ENCODE measurements at regions not wholly inside any gene's neighbourhood (a gene's known extent, or its start where the extent isn't known, plus 50 kb on each side); places are given as distances from the start of the nearest gene placed in this dataset.

GRCh38 chr12:60162988-60163720, 567.3 kb downstream of the SLC16A7 start:
- TF ChIP-seq POLR2AphosphoS5 (IDR thresholded peaks at IDR 0.05; ENCODE audit: low read depth, low read length) (no peak), POLR2A (IDR thresholded peaks at IDR 0.05; ENCODE audit: low read depth, low read length) (no peak), TAF1 (IDR thresholded peaks at IDR 0.05; ENCODE audit: low read depth, low read length) (no peak), SPI1 (IDR thresholded peaks at IDR 0.05; ENCODE audit: low read depth, low read length) (no peak)
